ENCODE measurements at regions not wholly inside any gene's neighbourhood (a gene's known extent, or its start where the extent isn't known, plus 50 kb on each side); places are given as distances from the start of the nearest gene placed in this dataset.

- no peaks in the 10 kb centered on the region for H3K9me3 Mint-ChIP-seq
- Histone ChIP-seq H3K9me3 (ENCODE audit: control insufficient read depth, low read length) (no peaks in the 10 kb centered on the region), H3K27ac (ENCODE audit: low read depth, low read length) (no peak overlapping the region), H3K36me3 (ENCODE audit: control insufficient read depth, insufficient read depth, low read length) (no peaks in the 10 kb centered on the region), H3K4me1 (ENCODE audit: control insufficient read depth, insufficient read depth, low read length) (no peaks in the 10 kb centered on the region), H3K27me3 (ENCODE audit: control insufficient read depth, insufficient read depth, low read length, poor library complexity, severe bottlenecking) (no peaks in the 10 kb centered on the region), H3K4me3 (ENCODE audit: low read length) (no peak overlapping the region), H3K9ac (ENCODE audit: extremely low read depth, low read length, poor library complexity, severe bottlenecking) (no peak overlapping the region)
- H3K27me3 Mint-ChIP-seq (ENCODE audit: insufficient read depth), result peaks cover 3% of the 10 kb centered on the region
- H3K4me3 Mint-ChIP-seq, result no peak overlapping the region
- WGBS, 2 experiments (ENCODE audit: insufficient coverage in 1 of 2, insufficient read length in 1 of 2), result 94 to 97% methylated on average over 7 to 14 of the region's 14 CpGs
- DNase-seq, result no peak
- no peak overlapping the region for H3K27ac Mint-ChIP-seq
- no peak for TF ChIP-seq CTCF (conservative IDR thresholded peaks at IDR 0.05)
- H3K4me1 Mint-ChIP-seq, result no peaks in the 10 kb centered on the region
- no peaks in the 10 kb centered on the region for H3K36me3 Mint-ChIP-seq (ENCODE audit: low read depth)
These were observed 239.2 kb upstream of the MAF start for GRCh38 chr16:79839466-79840341.

DNA sequence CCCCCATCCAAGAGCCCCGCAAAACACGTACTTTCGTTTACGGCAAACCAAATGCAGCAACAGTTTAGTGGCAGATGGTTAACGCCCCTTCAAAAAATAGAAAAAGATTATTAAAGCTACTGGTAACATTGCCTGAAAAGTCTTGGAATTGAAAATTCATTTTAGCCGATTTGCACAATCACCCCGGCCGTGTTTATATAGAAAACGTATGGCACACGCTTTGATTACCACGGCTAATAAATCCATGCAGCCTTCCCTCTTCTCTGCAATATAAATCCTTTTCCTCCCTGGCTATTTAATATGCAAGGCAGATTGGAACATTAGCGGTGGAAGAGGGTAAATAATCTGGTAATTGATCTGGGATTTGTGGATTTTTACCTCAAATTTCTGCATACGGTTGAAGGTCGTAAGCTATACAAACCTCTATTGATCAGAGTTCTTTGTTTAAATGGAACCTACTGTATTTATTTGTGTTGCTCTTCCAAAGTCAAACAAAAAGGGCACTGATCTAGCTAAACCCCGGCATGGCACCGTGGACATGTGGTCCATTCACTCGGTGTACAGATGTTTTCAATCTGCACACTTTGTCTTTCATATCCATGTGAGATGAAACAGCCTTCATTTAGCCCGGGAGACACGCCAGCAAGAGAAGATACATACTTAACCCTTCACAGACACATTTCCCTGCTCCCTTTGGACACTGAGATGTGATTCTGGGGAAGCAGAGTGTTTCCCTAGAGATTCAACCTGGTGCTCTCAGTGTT lies 238.1 kb upstream of the MAF start:
- Histone ChIP-seq H3K27me3 (ENCODE audit: control insufficient read depth, insufficient read depth, low read length, poor library complexity, severe bottlenecking) (no peaks in the 10 kb centered on the region), H3K9me3 (ENCODE audit: control insufficient read depth, low read length) (no peaks in the 10 kb centered on the region), H3K27ac (ENCODE audit: low read depth, low read length) (no peak overlapping the region), H3K36me3 (ENCODE audit: control insufficient read depth, insufficient read depth, low read length) (no peaks in the 10 kb centered on the region), H3K9ac (ENCODE audit: extremely low read depth, low read length, poor library complexity, severe bottlenecking) (no peak overlapping the region), H3K4me1 (ENCODE audit: control insufficient read depth, insufficient read depth, low read length) (no peaks in the 10 kb centered on the region), H3K4me3 (ENCODE audit: low read length) (no peak overlapping the region)
- WGBS, 2 experiments (ENCODE audit: insufficient coverage in 1 of 2, insufficient read length in 1 of 2), result 95% methylated on average over 16 to 19 of the region's 19 CpGs
- no peak overlapping the region for H3K27ac Mint-ChIP-seq
- no peak for DNase-seq
- no peaks in the 10 kb centered on the region for H3K36me3 Mint-ChIP-seq (ENCODE audit: low read depth)
- H3K4me3 Mint-ChIP-seq, result no peak overlapping the region
- H3K9me3 Mint-ChIP-seq, result no peaks in the 10 kb centered on the region
- no peak for TF ChIP-seq CTCF (conservative IDR thresholded peaks at IDR 0.05)
- H3K27me3 Mint-ChIP-seq (ENCODE audit: insufficient read depth), result peaks cover 3% of the 10 kb centered on the region
- no peaks in the 10 kb centered on the region for H3K4me1 Mint-ChIP-seq

GRCh38 chr16:79836144-79836543 lies 235.6 kb upstream of the MAF start:
- H3K27ac Mint-ChIP-seq, result no peak overlapping the region
- peak; percentile 32 for TF ChIP-seq CTCF (conservative IDR thresholded peaks at IDR 0.05)
- no peak overlapping the region for H3K27ac ChIP-seq (ENCODE audit: low read depth, low read length)
- no peak overlapping the region for H3K9ac ChIP-seq (ENCODE audit: extremely low read depth, low read length, poor library complexity, severe bottlenecking)
- H3K4me3 Mint-ChIP-seq, result no peak overlapping the region
- no peaks in the 10 kb centered on the region for H3K27me3 Mint-ChIP-seq (ENCODE audit: insufficient read depth)
- no peaks in the 10 kb centered on the region for H3K9me3 ChIP-seq (ENCODE audit: control insufficient read depth, low read length)
- H3K36me3 Mint-ChIP-seq (ENCODE audit: low read depth), result no peaks in the 10 kb centered on the region
- H3K27me3 ChIP-seq (ENCODE audit: control insufficient read depth, insufficient read depth, low read length, poor library complexity, severe bottlenecking), result no peaks in the 10 kb centered on the region
- no peaks in the 10 kb centered on the region for H3K9me3 Mint-ChIP-seq
- H3K4me1 Mint-ChIP-seq, result no peaks in the 10 kb centered on the region
- H3K4me1 ChIP-seq (ENCODE audit: control insufficient read depth, insufficient read depth, low read length), result no peaks in the 10 kb centered on the region
- 98% methylated on average over 2 of the region's 2 CpGs; no CpG with 5 or more reads in 1 of the 2 experiments for WGBS, 2 experiments (ENCODE audit: insufficient coverage in 1 of 2, insufficient read length in 1 of 2)
- no peak overlapping the region for H3K4me3 ChIP-seq (ENCODE audit: low read length)
- no peaks in the 10 kb centered on the region for H3K36me3 ChIP-seq (ENCODE audit: control insufficient read depth, insufficient read depth, low read length)
- DNase-seq, result no peak
